ENCODE measurements at regions not wholly inside any gene's neighbourhood (a gene's known extent, or its start where the extent isn't known, plus 50 kb on each side); places are given as distances from the start of the nearest gene placed in this dataset.
"Not testable (repeated sequence)": the region's sequence is repeated elsewhere in the genome, so short reads cannot be mapped to it uniquely, and the experiment has no call there.

DNA sequence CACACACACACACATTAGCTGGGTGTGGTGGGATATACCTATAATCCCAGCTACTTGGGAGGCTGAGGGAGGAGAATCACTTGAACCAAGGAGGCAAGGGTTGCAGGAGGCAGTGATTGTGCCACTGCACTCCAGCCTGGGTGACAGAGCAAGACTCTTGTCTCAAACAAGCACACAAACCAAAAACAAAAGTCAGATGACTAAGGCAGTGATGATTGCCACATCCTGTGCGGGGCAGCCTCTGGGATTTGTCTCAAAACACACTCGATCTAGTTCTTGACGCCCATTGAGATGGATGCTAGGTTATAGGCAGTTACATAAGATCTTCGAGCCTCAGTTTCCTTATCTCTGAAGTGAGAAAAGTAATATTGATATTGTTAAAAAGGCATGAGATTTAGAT is 57.8 kb upstream of the NBPF8 start:
- DNase-seq (ENCODE audit: low read depth in 2 of 2) = not testable (repeated sequence)

DNA sequence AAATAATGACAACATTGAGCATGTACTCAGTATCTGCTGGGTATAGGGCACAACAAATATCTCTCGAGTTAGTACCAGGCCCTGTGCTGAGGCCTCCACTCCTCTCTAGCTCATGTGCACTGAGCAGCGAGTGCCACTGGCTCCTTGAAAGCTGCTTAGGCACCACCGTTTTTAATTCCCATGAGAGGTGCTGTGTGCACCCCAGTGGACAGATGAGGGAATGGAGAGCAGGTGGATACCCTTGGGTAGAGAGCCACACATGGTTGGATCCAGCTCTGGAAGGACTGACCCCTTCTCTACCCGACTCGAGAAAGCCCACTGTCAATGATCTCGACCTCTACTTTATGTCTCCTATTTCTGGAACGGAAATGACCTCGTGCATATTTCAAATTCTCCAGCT is 58.7 kb upstream of the NBPF8 start:
- DNase-seq (ENCODE audit: low read depth in 2 of 2) = not testable (repeated sequence)

GRCh38 chr1:120354618-120355184 is 60.1 kb upstream of the NBPF8 start:
- peak; percentile 15 to 19 for DNase-seq (ENCODE audit: low read depth in 2 of 2)

GRCh38 chr1:120342231-120343073 is 72.4 kb upstream of the NBPF8 start:
- not testable (repeated sequence) for DNase-seq (ENCODE audit: low read depth in 2 of 2)

- not testable (repeated sequence) for DNase-seq (ENCODE audit: low read depth in 2 of 2)
These were observed 73.1 kb upstream of the NBPF8 start for GRCh38 chr1:120341756-120342155.

GRCh38 chr1:120340838-120341751 is 73.7 kb upstream of the NBPF8 start:
- not testable (repeated sequence) for DNase-seq (ENCODE audit: low read depth in 2 of 2)

GRCh38 chr1:120315738-120316137 is 99.1 kb upstream of the NBPF8 start:
- DNase-seq (ENCODE audit: low read depth in 2 of 2) = not testable (repeated sequence)

- DNase-seq (ENCODE audit: low read depth in 2 of 2) = not testable (repeated sequence)
These were observed 102.9 kb upstream of the NBPF8 start for GRCh38 chr1:120311930-120312329.

DNA sequence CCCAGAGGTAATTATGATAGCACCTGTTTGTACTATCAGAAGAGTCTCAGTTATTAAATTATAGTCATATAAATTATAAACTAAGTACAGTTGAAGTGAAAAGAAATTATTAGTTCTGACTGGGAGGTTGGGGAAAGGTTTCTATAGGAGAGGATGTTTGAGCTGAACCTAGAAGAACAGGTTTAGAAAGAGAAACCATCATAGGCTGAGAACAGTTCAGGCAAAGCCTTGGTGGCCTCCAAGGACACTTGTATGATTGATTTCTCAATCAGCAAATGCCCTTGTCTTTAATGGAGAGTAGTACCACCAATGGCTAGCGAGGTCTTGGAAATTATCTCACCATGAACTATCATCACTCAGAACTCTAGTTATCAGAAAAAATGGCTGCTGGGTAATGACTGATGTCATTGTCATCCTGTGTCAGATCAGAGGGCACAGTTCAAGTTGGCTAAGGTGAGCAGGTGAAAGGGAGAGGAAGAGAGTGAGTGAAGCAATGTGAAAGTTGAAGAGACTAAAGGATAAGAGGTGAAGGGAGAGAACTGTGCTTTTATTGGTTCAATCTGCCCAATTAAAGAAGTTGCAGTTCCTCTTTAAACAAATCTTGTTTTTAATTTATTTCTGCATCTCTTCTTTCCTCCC is 105.8 kb upstream of the NBPF8 start:
- DNase-seq (ENCODE audit: low read depth in 2 of 2) = not testable (repeated sequence)

DNA sequence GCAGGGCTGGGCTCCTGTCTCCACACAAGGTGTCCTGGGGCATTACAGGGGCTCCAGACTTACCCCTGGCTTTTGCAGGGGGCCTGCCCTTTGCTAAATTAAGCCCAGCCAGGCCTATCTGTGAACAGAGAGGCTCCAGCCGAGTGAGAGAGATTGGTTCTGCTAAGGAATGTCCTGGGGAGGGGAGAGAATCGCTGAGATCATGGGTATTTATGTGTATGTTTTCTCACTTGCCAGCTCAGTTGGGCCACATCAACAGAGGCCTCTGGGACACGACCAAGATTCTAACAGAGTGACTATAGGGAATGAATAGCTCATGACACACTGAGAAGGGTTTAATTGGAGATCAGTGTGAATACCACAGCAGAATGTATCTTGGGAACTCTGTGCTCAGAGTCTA is 109.8 kb upstream of the NBPF8 start:
- DNase-seq (ENCODE audit: low read depth in 2 of 2) = not testable (repeated sequence)

- not testable (repeated sequence) for DNase-seq (ENCODE audit: low read depth in 2 of 2)
These were observed 110.5 kb upstream of the NBPF8 start for GRCh38 chr1:120304341-120304740.

DNA sequence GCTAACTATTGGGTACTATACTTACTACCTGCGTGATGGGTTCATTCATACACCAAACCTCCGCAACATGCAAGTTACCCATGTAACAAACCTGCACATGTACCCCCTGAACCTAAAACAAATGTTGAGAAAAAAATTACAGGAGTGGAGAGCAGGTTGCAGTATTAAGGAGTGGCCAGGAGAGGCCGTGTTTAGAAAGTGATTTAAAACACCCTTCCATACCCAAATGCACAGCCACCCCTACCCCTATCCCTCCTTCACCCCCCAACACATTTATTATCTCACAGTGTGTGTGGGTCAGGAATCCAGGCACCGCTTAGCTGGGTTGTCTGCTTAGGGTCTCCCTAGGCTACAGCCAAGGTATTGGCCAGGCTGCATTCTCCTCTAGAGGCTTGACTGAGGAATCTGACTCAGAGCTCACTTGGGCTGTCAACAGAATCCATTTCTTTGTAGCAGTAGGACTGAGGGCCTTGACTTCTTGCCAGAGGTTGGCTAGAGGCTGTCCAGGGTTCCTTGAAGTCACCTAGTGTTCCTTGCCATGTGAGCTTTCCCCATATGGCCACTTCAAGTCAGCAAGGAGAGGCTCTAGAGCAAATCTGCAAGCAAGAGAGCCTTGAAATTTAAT is 115.3 kb upstream of the NBPF8 start:
- not testable (repeated sequence) for DNase-seq (ENCODE audit: low read depth in 2 of 2)

DNA sequence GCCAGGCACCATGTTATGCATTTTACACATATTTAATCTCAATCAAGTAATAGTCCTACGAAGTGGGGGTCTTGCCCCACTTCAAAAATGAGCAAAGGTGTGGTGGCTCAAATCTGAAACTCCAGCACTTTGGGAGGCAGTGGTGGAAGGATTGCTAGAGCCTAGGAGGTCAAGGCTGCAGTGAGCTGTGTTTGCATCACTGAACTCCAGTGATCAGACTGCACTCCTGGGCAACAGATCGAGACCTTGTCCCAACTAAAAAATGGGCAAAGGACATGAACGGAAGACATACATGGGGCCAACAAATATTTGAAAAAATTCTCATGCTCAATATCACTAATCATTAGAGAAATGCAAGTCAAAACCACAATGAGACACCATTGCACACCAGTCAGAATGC is 116.3 kb upstream of the NBPF8 start:
- DNase-seq (ENCODE audit: low read depth in 2 of 2) = not testable (repeated sequence)

DNA sequence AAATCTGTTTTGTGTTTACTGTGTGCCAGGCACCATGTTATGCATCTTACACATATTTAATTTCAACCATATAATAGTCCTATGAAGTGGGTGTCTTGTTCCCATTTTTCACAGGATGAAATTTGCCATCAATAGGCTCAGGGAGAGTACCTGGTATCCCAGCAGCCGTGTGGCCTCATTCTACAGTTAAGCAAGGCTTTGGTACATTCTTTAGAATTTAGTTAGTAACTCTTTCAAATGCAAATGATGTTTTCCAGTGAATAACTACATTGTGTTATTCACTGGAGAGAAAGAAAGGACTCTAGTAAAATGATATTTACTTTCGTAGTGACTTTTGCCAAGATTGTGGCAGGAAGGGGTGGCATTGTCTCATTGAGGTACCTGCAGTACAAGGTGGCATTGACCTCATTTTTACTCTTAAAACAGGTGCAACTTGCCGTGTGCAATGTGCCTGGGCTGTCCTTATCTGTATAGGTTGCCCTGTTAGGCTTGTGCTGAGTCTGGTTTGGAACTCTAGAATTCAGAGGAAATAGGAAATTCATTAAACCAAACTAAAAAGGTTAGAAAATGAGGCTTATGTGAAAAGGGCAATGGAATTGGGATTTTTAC is 117.4 kb upstream of the NBPF8 start:
- not testable (repeated sequence) for DNase-seq (ENCODE audit: low read depth in 2 of 2)

GRCh38 chr1:120290105-120290504 is 113.8 kb upstream of the SEC22B start:
- not testable (repeated sequence) for DNase-seq (ENCODE audit: low read depth in 2 of 2)

- not testable (repeated sequence) for DNase-seq (ENCODE audit: low read depth in 2 of 2)
These were observed 113.3 kb upstream of the SEC22B start for GRCh38 chr1:120289601-120290074.

DNA sequence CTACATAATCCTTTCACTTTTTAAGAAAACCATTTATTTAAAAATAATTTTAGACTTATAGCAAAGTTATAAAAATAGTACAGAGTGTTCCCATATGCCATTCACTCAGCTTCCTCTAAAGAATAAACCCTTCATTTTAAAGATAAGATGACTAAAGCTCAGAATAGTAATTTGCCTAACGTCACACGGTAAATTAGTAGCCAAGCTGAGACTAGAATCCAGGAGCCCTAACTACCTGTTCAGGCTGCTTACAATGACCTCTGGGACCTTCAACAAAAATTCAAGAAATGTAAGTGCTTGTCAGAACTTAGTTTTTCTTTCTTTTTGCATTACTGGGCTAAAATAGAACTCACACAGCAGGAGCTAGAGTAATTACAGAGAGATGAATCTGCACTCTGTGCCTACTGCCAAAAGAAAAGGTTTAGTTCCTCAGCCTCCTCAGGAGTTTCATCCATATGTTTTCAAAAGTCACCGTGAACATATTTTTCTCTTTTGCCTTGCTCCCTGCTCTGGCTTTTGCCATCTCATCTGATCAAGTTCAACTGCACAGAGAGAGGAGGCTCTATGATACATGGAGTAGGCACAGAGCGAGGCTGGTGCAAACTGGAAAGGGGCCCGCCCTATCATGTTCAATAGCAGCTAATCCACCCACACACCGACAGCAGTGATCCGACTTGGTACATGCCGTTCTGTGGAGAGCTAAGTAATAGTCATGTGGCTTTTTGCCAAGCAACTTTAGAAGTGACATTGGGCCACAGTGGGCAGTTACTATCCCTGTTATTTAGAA is 112.7 kb upstream of the SEC22B start:
- not testable (repeated sequence) for DNase-seq (ENCODE audit: low read depth in 2 of 2)

DNA sequence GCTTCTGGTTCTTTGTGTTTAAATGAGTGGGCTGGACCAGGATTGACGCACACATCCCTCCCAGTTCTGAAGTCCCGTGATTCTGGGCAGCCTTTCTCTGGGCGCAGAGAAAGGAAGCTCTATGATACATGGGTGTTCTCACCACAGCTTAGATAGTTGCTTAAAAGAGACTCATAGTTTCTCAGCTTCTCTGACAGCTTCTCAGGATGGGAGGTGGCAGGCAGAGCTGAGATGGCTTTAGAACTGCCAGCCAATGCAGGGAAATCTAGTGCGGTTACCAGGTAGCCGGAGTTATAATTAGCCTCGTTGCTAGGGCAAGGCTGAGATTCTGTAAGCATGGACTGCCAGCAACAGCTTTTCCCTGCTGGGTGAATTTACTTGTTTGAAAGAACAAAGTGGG is 111.8 kb upstream of the SEC22B start:
- not testable (repeated sequence) for DNase-seq (ENCODE audit: low read depth in 2 of 2)

DNA sequence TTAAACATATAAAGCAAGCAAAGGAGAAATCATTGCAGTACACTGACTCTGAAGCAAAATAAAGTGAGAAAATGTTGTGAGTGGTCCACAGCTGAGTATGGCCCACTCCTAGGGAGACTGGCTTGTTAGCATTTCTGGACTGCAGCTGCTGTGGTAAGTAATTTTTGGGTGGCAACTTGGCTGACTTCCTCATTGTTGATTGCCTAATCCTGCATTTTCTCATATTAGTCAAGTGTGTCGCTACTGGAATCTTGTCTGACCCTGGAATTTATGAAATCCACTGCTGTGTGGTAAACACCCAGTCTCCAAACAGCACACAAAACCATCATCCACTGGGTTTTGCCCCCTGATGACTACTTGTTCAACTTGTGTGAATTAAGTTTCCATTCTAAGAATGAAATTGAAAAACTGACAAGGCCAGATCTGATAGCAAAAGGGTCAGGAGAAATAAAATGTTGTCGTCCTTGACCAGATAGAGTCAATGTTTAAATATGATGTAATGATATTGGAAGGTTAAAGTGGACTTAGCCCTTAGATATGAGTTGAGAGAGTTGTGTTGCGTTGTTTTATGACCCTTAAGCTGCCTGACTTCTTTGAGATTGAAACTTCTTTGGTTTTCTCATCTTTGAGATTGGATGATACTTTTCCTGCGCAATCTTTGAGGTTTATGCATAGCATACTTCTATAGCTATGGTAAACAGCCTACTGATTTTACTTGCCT is 106.6 kb upstream of the SEC22B start:
- DNase-seq (ENCODE audit: low read depth in 2 of 2) = not testable (repeated sequence)

All from fibroblast of skin of left biceps (primary cell).